VCaP (cell line): ENCODE measurements at regions not wholly inside any gene's neighbourhood (a gene's known extent, or its start where the extent isn't known, plus 50 kb on each side); places are given as distances from the start of the nearest gene placed in this dataset.

Experiments used
- H3K27ac ChIP-seq: fragments of 450-650 bp; 2 replicates; pipeline ENCODE4 v1.5.1; 2017
- CTCF ChIP-seq: fragments of 450-650 bp; conservative IDR thresholded peaks from 2 replicates; pipeline ENCODE4 v1.5.1; 2017; ENCODE audit warnings: mild to moderate bottlenecking, moderate library complexity

GRCh38 chr14:24693353-24693737 is 59.4 kb upstream of the GZMB start:
- no peak overlapping the region for H3K27ac ChIP-seq
- no peak for TF ChIP-seq CTCF

GRCh38 chr14:24692382-24693352 is 58.7 kb upstream of the GZMB start:
- H3K27ac ChIP-seq = no peak overlapping the region
- TF ChIP-seq CTCF = no peak

- TF ChIP-seq CTCF = no peak
- no peak overlapping the region for H3K27ac ChIP-seq
These were observed 56.5 kb upstream of the GZMB start for GRCh38 chr14:24690492-24690891.

GRCh38 chr14:24688030-24688658 is 54.2 kb upstream of the GZMB start:
- no peak for TF ChIP-seq CTCF
- H3K27ac ChIP-seq = no peak overlapping the region
